ENCODE measurements at regions not wholly inside any gene's neighbourhood (a gene's known extent, or its start where the extent isn't known, plus 50 kb on each side); places are given as distances from the start of the nearest gene placed in this dataset.

- Histone ChIP-seq H2BK12ac (ENCODE audit: low read length) (no peak overlapping the region), H4K91ac (ENCODE audit: low read depth, low read length) (no peak overlapping the region), H3K27ac (ENCODE audit: low read depth, low read length) (no peak overlapping the region), H3K79me2 (ENCODE audit: control insufficient read depth, insufficient read depth, low read length, poor library complexity) (no peaks in the 10 kb centered on the region), H3K9ac (ENCODE audit: low read length) (no peak overlapping the region), H3K23ac (ENCODE audit: low read length) (no peak overlapping the region), H3K9me3 (ENCODE audit: insufficient read depth, low read depth, low read length) (no peaks in the 10 kb centered on the region), H2AK5ac (ENCODE audit: low read length) (no peak overlapping the region), H2AFZ (ENCODE audit: insufficient read depth, low read length, poor library complexity) (no peak overlapping the region), H3K4ac (ENCODE audit: low read depth, low read length) (no peak overlapping the region), H3K36me3 (ENCODE audit: control insufficient read depth in 1 of 2, insufficient read depth in 2 of 2, low read length in 2 of 2) (no peaks in the 10 kb centered on the region), H3K4me3 (ENCODE audit: low read depth, low read length) (no peak overlapping the region), H2BK5ac (ENCODE audit: low read depth, low read length, poor library complexity) (no peak overlapping the region), H3K79me1 (ENCODE audit: low read length) (no peaks in the 10 kb centered on the region), H3K27me3 (ENCODE audit: insufficient read depth, low read length) (no peaks in the 10 kb centered on the region), H3K18ac (ENCODE audit: low read length) (no peak overlapping the region), H3K14ac (ENCODE audit: low read length) (no peak overlapping the region), H4K12ac (ENCODE audit: low read depth, low read length) (no peak overlapping the region), H3K4me2 (ENCODE audit: low read length) (no peak overlapping the region), H3K4me1 (ENCODE audit: control insufficient read depth in 1 of 2, insufficient read depth in 2 of 2, low read length in 2 of 2) (no peaks in the 10 kb centered on the region), H2BK120ac (ENCODE audit: insufficient read depth, low read length, poor library complexity) (no peak overlapping the region), H4K8ac (ENCODE audit: low read depth, low read length) (no peak overlapping the region)
- WGBS (ENCODE audit: extremely low coverage, insufficient coverage, insufficient read length), result no CpG with 5 or more reads among the region's 7 CpGs
- no peak for DNase-seq
These were observed 871.8 kb downstream of the RPS29 start for GRCh38 chr14:48714366-48714765.

- H2AK5ac ChIP-seq (ENCODE audit: low read length), result no peak overlapping the region
- H3K36me3 ChIP-seq (ENCODE audit: control insufficient read depth in 1 of 2, insufficient read depth in 2 of 2, low read length in 2 of 2), result no peaks in the 10 kb centered on the region
- no peak overlapping the region for H3K4me3 ChIP-seq (ENCODE audit: low read depth, low read length)
- no peak overlapping the region for H2BK12ac ChIP-seq (ENCODE audit: low read length)
- H3K4ac ChIP-seq (ENCODE audit: low read depth, low read length), result no peak overlapping the region
- no peaks in the 10 kb centered on the region for H3K79me2 ChIP-seq (ENCODE audit: control insufficient read depth, insufficient read depth, low read length, poor library complexity)
- H3K27me3 ChIP-seq (ENCODE audit: insufficient read depth, low read length), result no peaks in the 10 kb centered on the region
- no peak overlapping the region for H4K12ac ChIP-seq (ENCODE audit: low read depth, low read length)
- no peak for DNase-seq
- no peak overlapping the region for H2BK120ac ChIP-seq (ENCODE audit: insufficient read depth, low read length, poor library complexity)
- no peak overlapping the region for H3K18ac ChIP-seq (ENCODE audit: low read length)
- H3K79me1 ChIP-seq (ENCODE audit: low read length), result no peaks in the 10 kb centered on the region
- H2AFZ ChIP-seq (ENCODE audit: insufficient read depth, low read length, poor library complexity), result no peak overlapping the region
- H3K9me3 ChIP-seq (ENCODE audit: insufficient read depth, low read depth, low read length), result no peaks in the 10 kb centered on the region
- no peak overlapping the region for H3K9ac ChIP-seq (ENCODE audit: low read length)
- no peaks in the 10 kb centered on the region for H3K4me1 ChIP-seq (ENCODE audit: control insufficient read depth in 1 of 2, insufficient read depth in 2 of 2, low read length in 2 of 2)
- H4K8ac ChIP-seq (ENCODE audit: low read depth, low read length), result no peak overlapping the region
- no peak overlapping the region for H4K91ac ChIP-seq (ENCODE audit: low read depth, low read length)
- no peak overlapping the region for H3K27ac ChIP-seq (ENCODE audit: low read depth, low read length)
- H3K14ac ChIP-seq (ENCODE audit: low read length), result no peak overlapping the region
- no CpG with 5 or more reads among the region's 1 CpG for WGBS (ENCODE audit: extremely low coverage, insufficient coverage, insufficient read length)
- H3K4me2 ChIP-seq (ENCODE audit: low read length), result no peak overlapping the region
- no peak overlapping the region for H2BK5ac ChIP-seq (ENCODE audit: low read depth, low read length, poor library complexity)
- no peak overlapping the region for H3K23ac ChIP-seq (ENCODE audit: low read length)
These were observed 876.0 kb downstream of the RPS29 start for GRCh38 chr14:48710133-48710532.

- Histone ChIP-seq H3K79me2 (ENCODE audit: control insufficient read depth, insufficient read depth, low read length, poor library complexity) (no peaks in the 10 kb centered on the region), H3K27ac (ENCODE audit: low read depth, low read length) (no peak overlapping the region), H3K23ac (ENCODE audit: low read length) (no peak overlapping the region), H2BK120ac (ENCODE audit: insufficient read depth, low read length, poor library complexity) (no peak overlapping the region), H4K91ac (ENCODE audit: low read depth, low read length) (no peak overlapping the region), H3K9ac (ENCODE audit: low read length) (no peak overlapping the region), H2BK5ac (ENCODE audit: low read depth, low read length, poor library complexity) (no peak overlapping the region), H2BK12ac (ENCODE audit: low read length) (no peak overlapping the region), H3K36me3 (ENCODE audit: control insufficient read depth in 1 of 2, insufficient read depth in 2 of 2, low read length in 2 of 2) (no peaks in the 10 kb centered on the region), H4K12ac (ENCODE audit: low read depth, low read length) (no peak overlapping the region), H3K27me3 (ENCODE audit: insufficient read depth, low read length) (no peaks in the 10 kb centered on the region), H3K4me1 (ENCODE audit: control insufficient read depth in 1 of 2, insufficient read depth in 2 of 2, low read length in 2 of 2) (no peaks in the 10 kb centered on the region), H2AFZ (ENCODE audit: insufficient read depth, low read length, poor library complexity) (no peak overlapping the region), H3K14ac (ENCODE audit: low read length) (no peak overlapping the region), H3K79me1 (ENCODE audit: low read length) (no peaks in the 10 kb centered on the region), H3K9me3 (ENCODE audit: insufficient read depth, low read depth, low read length) (no peaks in the 10 kb centered on the region), H3K4ac (ENCODE audit: low read depth, low read length) (no peak overlapping the region), H4K8ac (ENCODE audit: low read depth, low read length) (no peak overlapping the region), H3K4me3 (ENCODE audit: low read depth, low read length) (no peak overlapping the region), H3K4me2 (ENCODE audit: low read length) (no peak overlapping the region), H2AK5ac (ENCODE audit: low read length) (no peak overlapping the region), H3K18ac (ENCODE audit: low read length) (no peak overlapping the region)
- WGBS (ENCODE audit: extremely low coverage, insufficient coverage, insufficient read length), result no CpG with 5 or more reads among the region's 1 CpG
- no peak for DNase-seq
These were observed 876.8 kb downstream of the RPS29 start for GRCh38 chr14:48709277-48709785.

GRCh38 chr14:48704639-48705038, 881.5 kb downstream of the RPS29 start:
- Histone ChIP-seq H3K4me3 (ENCODE audit: low read depth, low read length) (no peak overlapping the region), H3K4me1 (ENCODE audit: control insufficient read depth in 1 of 2, insufficient read depth in 2 of 2, low read length in 2 of 2) (no peaks in the 10 kb centered on the region), H3K27me3 (ENCODE audit: insufficient read depth, low read length) (no peaks in the 10 kb centered on the region), H3K9ac (ENCODE audit: low read length) (no peak overlapping the region), H3K23ac (ENCODE audit: low read length) (no peak overlapping the region), H2AK5ac (ENCODE audit: low read length) (no peak overlapping the region), H2BK120ac (ENCODE audit: insufficient read depth, low read length, poor library complexity) (no peak overlapping the region), H3K79me1 (ENCODE audit: low read length) (no peaks in the 10 kb centered on the region), H3K36me3 (ENCODE audit: control insufficient read depth in 1 of 2, insufficient read depth in 2 of 2, low read length in 2 of 2) (no peaks in the 10 kb centered on the region), H4K8ac (ENCODE audit: low read depth, low read length) (no peak overlapping the region), H4K12ac (ENCODE audit: low read depth, low read length) (no peak overlapping the region), H2BK12ac (ENCODE audit: low read length) (no peak overlapping the region), H2AFZ (ENCODE audit: insufficient read depth, low read length, poor library complexity) (no peak overlapping the region), H3K79me2 (ENCODE audit: control insufficient read depth, insufficient read depth, low read length, poor library complexity) (no peaks in the 10 kb centered on the region), H2BK5ac (ENCODE audit: low read depth, low read length, poor library complexity) (no peak overlapping the region), H3K14ac (ENCODE audit: low read length) (no peak overlapping the region), H3K4ac (ENCODE audit: low read depth, low read length) (no peak overlapping the region), H3K9me3 (ENCODE audit: insufficient read depth, low read depth, low read length) (no peaks in the 10 kb centered on the region), H4K91ac (ENCODE audit: low read depth, low read length) (no peak overlapping the region), H3K27ac (ENCODE audit: low read depth, low read length) (no peak overlapping the region), H3K4me2 (ENCODE audit: low read length) (no peak overlapping the region), H3K18ac (ENCODE audit: low read length) (no peak overlapping the region)
- no peak for DNase-seq
